ENCODE measurements at regions not wholly inside any gene's neighbourhood (a gene's known extent, or its start where the extent isn't known, plus 50 kb on each side); places are given as distances from the start of the nearest gene placed in this dataset.

DNA sequence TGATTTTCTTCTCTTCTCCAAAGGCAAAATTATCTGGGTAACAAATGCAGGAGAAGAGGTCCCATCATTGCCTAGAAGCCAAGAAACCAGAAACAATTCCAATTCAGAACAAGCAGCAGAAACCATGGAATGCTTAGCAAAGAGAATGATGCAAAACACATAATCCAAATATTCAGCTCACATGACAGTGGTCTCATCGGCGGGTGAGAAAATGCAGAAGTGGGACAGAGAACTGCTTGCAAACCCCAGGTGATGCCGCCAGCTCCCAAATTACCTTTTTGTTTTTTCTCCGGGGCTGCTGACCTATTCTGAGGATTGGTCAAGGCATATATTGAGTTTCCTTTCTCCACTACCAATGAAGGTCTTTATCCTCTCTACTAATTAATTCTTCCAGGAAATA lies 99.7 kb downstream of the ZNF22 start:
- CTCF ChIA-PET, result no interaction called here
- H2AK9ac ChIP-seq (replicated peaks; ENCODE audit: low read depth, low read length, poor library complexity), result no peak overlapping the region
- DNase-seq (no peak), ATAC-seq (ENCODE audit: low read depth) (no peak)
- no peaks in the 10 kb centered on the region for H3K9me1 ChIP-seq (ENCODE audit: insufficient read depth, low read length)
- H4K8ac ChIP-seq (ENCODE audit: low read depth in 2 of 2, low read length in 2 of 2), result no peak overlapping the region
- no peak overlapping the region for H2BK15ac ChIP-seq (ENCODE audit: low read depth, low read length)
- no peak overlapping the region for H3K18ac ChIP-seq (ENCODE audit: low read depth, low read length)
- no TSS peak for BruUV-seq (replicated peaks)
- H2BK5ac ChIP-seq (ENCODE audit: low read depth, low read length, poor library complexity, severe bottlenecking), result no peak overlapping the region
- H3K9me3 ChIP-seq (ENCODE audit: control insufficient read depth, insufficient read depth, low read length), result no peaks in the 10 kb centered on the region
- H3K4ac ChIP-seq (ENCODE audit: low read depth, low read length), result no peak overlapping the region
- H3K23ac ChIP-seq (ENCODE audit: low read depth, low read length), result no peak overlapping the region
- H3K9ac ChIP-seq (ENCODE audit: low read depth, low read length), result no peak overlapping the region
- no peak overlapping the region for H3K4me3 ChIP-seq (ENCODE audit: insufficient read depth, low read depth, low read length)
- no CpG with 5 or more reads among the region's 4 CpGs for WGBS, 2 experiments (ENCODE audit: extremely low coverage in 2 of 2, insufficient read length in 1 of 2)
- no peaks in the 10 kb centered on the region for H3K79me1 ChIP-seq (ENCODE audit: low read depth in 1 of 2, low read length in 2 of 2)
- no peak overlapping the region for H3K56ac ChIP-seq (ENCODE audit: extremely low read depth, insufficient read depth, low read length)
- no peak overlapping the region for H4K91ac ChIP-seq (ENCODE audit: insufficient read depth, low read depth, low read length)
- H2BK20ac ChIP-seq (ENCODE audit: low read depth, low read length), result no peak overlapping the region
- H3K4me1 ChIP-seq (ENCODE audit: control insufficient read depth, insufficient read depth, low read length), result no peaks in the 10 kb centered on the region
- POLR2A ChIA-PET (ENCODE audit: unreplicated experiment), result no interaction called here
- H3K36me3 ChIP-seq (ENCODE audit: control insufficient read depth, insufficient read depth, low read length), result no peaks in the 10 kb centered on the region
- H4K20me1 ChIP-seq (ENCODE audit: insufficient read depth, low read length), result no peaks in the 10 kb centered on the region
- no peak overlapping the region for H3K14ac ChIP-seq (replicated peaks; ENCODE audit: low read depth, low read length)
- H4K5ac ChIP-seq (ENCODE audit: low read depth, low read length), result no peak overlapping the region
- no peak overlapping the region for H2AK5ac ChIP-seq (ENCODE audit: low read depth, low read length)
- intact Hi-C loops (cut with micrococcal nuclease) (no loop called here), dilution Hi-C loops (cut with HindIII; ENCODE audit: low sequenced_read_pairs, unreplicated experiment) (no loop called here), in situ Hi-C loops (cut with MboI; ENCODE audit: low sequenced_read_pairs) (no loop called here)
- H3K4me2 ChIP-seq (ENCODE audit: low read depth, low read length), result no peak overlapping the region
- no peak overlapping the region for H3K27ac ChIP-seq (ENCODE audit: insufficient read depth, low read length)
- TF ChIP-seq RCOR1 (IDR thresholded peaks at IDR 0.05; ENCODE audit: insufficient replicate concordance, low read length), result no peak
- TF ChIP-seq, protein P1, sequence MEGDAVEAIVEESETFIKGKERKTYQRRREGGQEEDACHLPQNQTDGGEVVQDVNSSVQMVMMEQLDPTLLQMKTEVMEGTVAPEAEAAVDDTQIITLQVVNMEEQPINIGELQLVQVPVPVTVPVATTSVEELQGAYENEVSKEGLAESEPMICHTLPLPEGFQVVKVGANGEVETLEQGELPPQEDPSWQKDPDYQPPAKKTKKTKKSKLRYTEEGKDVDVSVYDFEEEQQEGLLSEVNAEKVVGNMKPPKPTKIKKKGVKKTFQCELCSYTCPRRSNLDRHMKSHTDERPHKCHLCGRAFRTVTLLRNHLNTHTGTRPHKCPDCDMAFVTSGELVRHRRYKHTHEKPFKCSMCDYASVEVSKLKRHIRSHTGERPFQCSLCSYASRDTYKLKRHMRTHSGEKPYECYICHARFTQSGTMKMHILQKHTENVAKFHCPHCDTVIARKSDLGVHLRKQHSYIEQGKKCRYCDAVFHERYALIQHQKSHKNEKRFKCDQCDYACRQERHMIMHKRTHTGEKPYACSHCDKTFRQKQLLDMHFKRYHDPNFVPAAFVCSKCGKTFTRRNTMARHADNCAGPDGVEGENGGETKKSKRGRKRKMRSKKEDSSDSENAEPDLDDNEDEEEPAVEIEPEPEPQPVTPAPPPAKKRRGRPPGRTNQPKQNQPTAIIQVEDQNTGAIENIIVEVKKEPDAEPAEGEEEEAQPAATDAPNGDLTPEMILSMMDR (conservative IDR thresholded peaks at IDR 0.05; ENCODE audit: low read depth, low read length), result no peak
- TF ChIP-seq BHLHE40 (IDR thresholded peaks at IDR 0.05; ENCODE audit: low read depth, low read length), result no peak
- TF ChIP-seq CHD1 (IDR thresholded peaks at IDR 0.05; ENCODE audit: low read depth, low read length), result no peak
- TF ChIP-seq CEBPB (IDR thresholded peaks at IDR 0.05; ENCODE audit: low read depth, low read length), result no peak
- TF ChIP-seq FOS (IDR thresholded peaks at IDR 0.05; ENCODE audit: low read depth, low read length), result no peak
- H3K27me3 ChIP-seq (ENCODE audit: control insufficient read depth, insufficient read depth, low read length), result peaks cover 3% of the 10 kb centered on the region; the same call in 1 of the 2 replicates
- no peak overlapping the region for H2AFZ ChIP-seq (replicated peaks; ENCODE audit: low read length, poor library complexity)
- H2BK120ac ChIP-seq (ENCODE audit: low read depth, low read length), result no peak overlapping the region
